ENCODE measurements at regions not wholly inside any gene's neighbourhood (a gene's known extent, or its start where the extent isn't known, plus 50 kb on each side); places are given as distances from the start of the nearest gene placed in this dataset.

- TF ChIP-seq POLR2AphosphoS5 (IDR thresholded peaks at IDR 0.05; ENCODE audit: low read depth, low read length): no peak
- TF ChIP-seq TAF1 (IDR thresholded peaks at IDR 0.05; ENCODE audit: borderline replicate concordance, insufficient read depth, low read length): no peak
- no peak for TF ChIP-seq SIN3A (IDR thresholded peaks at IDR 0.05; ENCODE audit: borderline replicate concordance, insufficient read depth, low read length)
- TF ChIP-seq REST (IDR thresholded peaks at IDR 0.05; ENCODE audit: insufficient read depth in 1 of 2, low read depth in 2 of 2, low read length in 2 of 2): no peak
- no peak for TF ChIP-seq FOXP2 (optimal IDR thresholded peaks at IDR 0.05; ENCODE audit: borderline replicate concordance, extremely low read depth, extremely low read length, insufficient read depth)
These were observed 485.9 kb upstream of the GOT2 start for GRCh38 chr16:59220011-59220410.

All from PFSK-1 (cell line).